ENCODE measurements at regions not wholly inside any gene's neighbourhood (a gene's known extent, or its start where the extent isn't known, plus 50 kb on each side); places are given as distances from the start of the nearest gene placed in this dataset.

- WGBS, 2 experiments (ENCODE audit: extremely low coverage in 1 of 2, insufficient coverage in 1 of 2, insufficient read length in 1 of 2, insufficient replicate concordance in 2 of 2, low coverage in 1 of 2, low lambda C conversion rate in 2 of 2, missing lambda C conversion rate in 1 of 2): 91% methylated on average over 5 of the region's 5 CpGs; no CpG with 5 or more reads in 1 of the 2 experiments
- DNase-seq (ENCODE audit: low read depth in 1 of 2, low spot score in 2 of 2): no peak
- no peaks in the 10 kb centered on the region for H3K27me3 ChIP-seq (replicated peaks in 1 of 4; ENCODE audit: control insufficient read depth in 3 of 4, extremely low read depth in 1 of 4, insufficient read depth in 3 of 4, low read length in 3 of 4)
- no peak overlapping the region for H2AFZ ChIP-seq (ENCODE audit: low read length)
- CTCF ChIA-PET (ENCODE audit: partially characterized antibody): no interaction called here
- H3K9ac ChIP-seq (replicated peaks in 1 of 4; ENCODE audit: extremely low read depth in 1 of 4, low read depth in 3 of 4, low read length in 3 of 4): no peak overlapping the region
- no peaks in the 10 kb centered on the region for H3K4me1 ChIP-seq (replicated peaks in 1 of 4; ENCODE audit: control insufficient read depth in 3 of 4, insufficient read depth in 4 of 4, low read length in 3 of 4)
- no peak overlapping the region for H3K4me3 ChIP-seq (ENCODE audit: extremely low read depth in 1 of 4, insufficient read depth in 2 of 4, low read depth in 3 of 4, low read length in 4 of 4)
- no peak overlapping the region for H2BK12ac ChIP-seq (ENCODE audit: low read depth, low read length)
- H3K9me3 ChIP-seq (ENCODE audit: insufficient read depth in 2 of 2, low read depth in 1 of 2, low read length in 1 of 2): no peaks in the 10 kb centered on the region
- no peaks in the 10 kb centered on the region for H3K79me1 ChIP-seq (ENCODE audit: low read depth, low read length)
- H2BK20ac ChIP-seq (ENCODE audit: low read length): no peak overlapping the region
- no peak overlapping the region for H2BK5ac ChIP-seq (ENCODE audit: low read depth, low read length)
- H3K4me2 ChIP-seq (ENCODE audit: insufficient read depth in 1 of 2, low read depth in 2 of 2, low read length in 2 of 2): no peak overlapping the region
- no peak overlapping the region for H2BK15ac ChIP-seq (ENCODE audit: low read length)
- no peak overlapping the region for H3K56ac ChIP-seq (replicated peaks; ENCODE audit: insufficient read length, low read depth, low read length)
- H2AK5ac ChIP-seq (ENCODE audit: low read depth, low read length): no peak overlapping the region
- H2BK120ac ChIP-seq (replicated peaks; ENCODE audit: low read depth, low read length): no peak overlapping the region
- no peak overlapping the region for H3K14ac ChIP-seq (ENCODE audit: insufficient read length)
- no peaks in the 10 kb centered on the region for H3K79me2 ChIP-seq (ENCODE audit: control insufficient read depth in 1 of 2, insufficient read depth in 2 of 2, low read length in 2 of 2)
- H3K36me3 ChIP-seq (ENCODE audit: control insufficient read depth in 2 of 4, insufficient read depth in 4 of 4, low read length in 3 of 4): no peaks in the 10 kb centered on the region
- POLR2A ChIA-PET (ENCODE audit: partially characterized antibody): no interaction called here
- H3K27ac ChIP-seq (ENCODE audit: low read depth, low read length): no peak overlapping the region; the same call in 1 of the 2 replicates
- H4K91ac ChIP-seq (replicated peaks; ENCODE audit: insufficient read length, low read length): no peak overlapping the region
- no peak overlapping the region for H4K5ac ChIP-seq (ENCODE audit: insufficient read length, low read depth, low read length)
- no peak overlapping the region for H3K23ac ChIP-seq (ENCODE audit: insufficient read length)
- H3K18ac ChIP-seq (ENCODE audit: extremely low read depth, low read length): no peak overlapping the region
- no peaks in the 10 kb centered on the region for H3K23me2 ChIP-seq (ENCODE audit: low read depth, low read length)
- H3K4ac ChIP-seq (replicated peaks; ENCODE audit: insufficient read length, low read depth, low read length): no peak overlapping the region
- TF ChIP-seq RFX5 (IDR thresholded peaks at IDR 0.05; ENCODE audit: borderline replicate concordance, low read depth, low read length): no peak
- TF ChIP-seq SIRT6 (IDR thresholded peaks at IDR 0.05; ENCODE audit: low read length): no peak
- no peak for TF ChIP-seq NRF1 (IDR thresholded peaks at IDR 0.05; ENCODE audit: low read depth, low read length)
- TF ChIP-seq CEBPB (IDR thresholded peaks at IDR 0.05; ENCODE audit: low read depth, low read length): no peak
- no peak for TF ChIP-seq CHD1 (IDR thresholded peaks at IDR 0.05; ENCODE audit: low read depth, low read length)
- TF ChIP-seq JUN (IDR thresholded peaks at IDR 0.05; ENCODE audit: low read depth, low read length): no peak
- no peak for TF ChIP-seq KDM4A (IDR thresholded peaks at IDR 0.05; ENCODE audit: low read depth, low read length, severe bottlenecking)
- TF ChIP-seq BCL11A (IDR thresholded peaks at IDR 0.05; ENCODE audit: low read depth in 2 of 2, low read length in 2 of 2): no peak
- no peak for TF ChIP-seq KDM1A (IDR thresholded peaks at IDR 0.05; ENCODE audit: borderline replicate concordance, low read length)
- TF ChIP-seq YY1 (IDR thresholded peaks at IDR 0.05; ENCODE audit: low read depth, low read length): no peak
- TF ChIP-seq MAFK (IDR thresholded peaks at IDR 0.05; ENCODE audit: low read depth, low read length): no peak
- TF ChIP-seq TAF1 (IDR thresholded peaks at IDR 0.05; ENCODE audit: low read depth, low read length): no peak
- TF ChIP-seq NANOG (IDR thresholded peaks at IDR 0.05; ENCODE audit: insufficient read depth, low read depth, low read length, poor library complexity, severe bottlenecking): no peak
- TF ChIP-seq JUND (IDR thresholded peaks at IDR 0.05; ENCODE audit: low read length): no peak
- TF ChIP-seq KDM5A (IDR thresholded peaks at IDR 0.05; ENCODE audit: low read length): no peak
- no peak for TF ChIP-seq CREB1 (IDR thresholded peaks at IDR 0.05)
- no peak overlapping the region for H4K8ac ChIP-seq (ENCODE audit: extremely low read depth, insufficient read depth, low read length)
- no peak for FAIRE-seq
- H4K20me1 ChIP-seq (replicated peaks in 1 of 2; ENCODE audit: control insufficient read depth in 1 of 2, insufficient read depth in 2 of 2, low read length in 2 of 2): no peaks in the 10 kb centered on the region
Observed at GRCh38 chr12:61846765-61847164, 413.4 kb upstream of the USP15 start.
